Gastroesophageal sphincter (tissue), 3 donors: ENCODE measurements at regions not wholly inside any gene's neighbourhood (a gene's known extent, or its start where the extent isn't known, plus 50 kb on each side); places are given as distances from the start of the nearest gene placed in this dataset.

Experiments
- CTCF ChIP-seq, 4 experiments: fragments of 200-600 bp in 2 of 4; fragments of 450-650 bp in 2 of 4; sonication (generic) in 1 of 4; IDR thresholded peaks; one replicate each; pipeline ENCODE4 v1.5.1; 2017 to 2019; ENCODE audit warnings: antibody characterized with exemption in 4 of 4, mild to moderate bottlenecking in 2 of 4, moderate library complexity in 2 of 4
- EP300 ChIP-seq: sonication (generic); formaldehyde crosslinking; IDR thresholded peaks from one replicate; pipeline ENCODE4 v1.6.1; 2017; ENCODE audit warnings: antibody characterized with exemption, mild to moderate bottlenecking
- POLR2A ChIP-seq, 2 donors: fragments of 450-650 bp; IDR thresholded peaks; one replicate each; pipeline ENCODE4 v1.6.1; 2017; ENCODE audit warnings: antibody characterized with exemption in 2 of 2, mild to moderate bottlenecking in 2 of 2, moderate library complexity in 1 of 2

GRCh38 chr2:6219906-6220305 lies 527.7 kb downstream of the SOX11 start:
- TF ChIP-seq CTCF (IDR thresholded peaks at IDR 0.05) (no peak), EP300 (no peak), POLR2A (IDR thresholded peaks at IDR 0.05) (no peak)
